H9 (cell line): ENCODE measurements at regions not wholly inside any gene's neighbourhood (a gene's known extent, or its start where the extent isn't known, plus 50 kb on each side); places are given as distances from the start of the nearest gene placed in this dataset.

ENCODE experiments used
- DNase-seq: peaks from one replicate; pipeline ENCODE4 v3.0.0-alpha.2; 2017
- H2AFZ ChIP-seq: one replicate; pipeline ENCODE4 v1.6.1; 2013; ENCODE audit warnings: mild to moderate bottlenecking, low read length, control low read depth, moderate library complexity
- H2AK5ac ChIP-seq: 2 replicates; pipeline ENCODE4 v1.6.1; 2013; ENCODE audit warnings: low read length, control low read depth, mixed read lengths; ENCODE audit not compliant: insufficient read length
- H2BK120ac ChIP-seq: one replicate; pipeline ENCODE4 v1.6.1; 2013; ENCODE audit warnings: low read depth, mild to moderate bottlenecking, low read length, control low read depth, inconsistent platforms; ENCODE audit not compliant: poor library complexity, severe bottlenecking
- H2BK12ac ChIP-seq: 2 replicates; pipeline ENCODE4 v1.6.1; 2013; ENCODE audit warnings: low read length, control low read depth, mixed read lengths, low read depth; ENCODE audit not compliant: insufficient read length
- H2BK15ac ChIP-seq: 2 replicates; pipeline ENCODE4 v1.6.1; 2013; ENCODE audit warnings: low read depth, low read length, control low read depth
- H2BK20ac ChIP-seq: one replicate; pipeline ENCODE4 v1.6.1; 2013; ENCODE audit warnings: low read depth, mild to moderate bottlenecking, low read length, control low read depth, inconsistent platforms; ENCODE audit not compliant: poor library complexity, severe bottlenecking
- H2BK5ac ChIP-seq: 2 replicates; pipeline ENCODE4 v1.6.1; 2013; ENCODE audit warnings: low read length, control low read depth, mixed read lengths; ENCODE audit not compliant: insufficient read length
- H3K14ac ChIP-seq: 2 replicates; pipeline ENCODE4 v1.6.1; 2013; ENCODE audit warnings: low read length, control low read depth; ENCODE audit not compliant: insufficient read depth
- H3K18ac ChIP-seq: 2 replicates; pipeline ENCODE4 v1.6.1; 2013; ENCODE audit warnings: low read depth, mild to moderate bottlenecking, mixed read lengths, low read length, control low read depth; ENCODE audit not compliant: insufficient read length
- H3K23ac ChIP-seq: 2 replicates; pipeline ENCODE4 v1.6.1; 2013; ENCODE audit warnings: low read length, control low read depth, mixed read lengths, low read depth; ENCODE audit not compliant: insufficient read length
- H3K23me2 ChIP-seq: 2 replicates; pipeline ENCODE4 v1.6.1; 2013; ENCODE audit warnings: low read depth, mild to moderate bottlenecking, mixed read lengths, low read length, control low read depth; ENCODE audit not compliant: insufficient read length, poor library complexity, severe bottlenecking
- H3K27ac ChIP-seq: 2 replicates; pipeline ENCODE4 v1.5.1; 2013; ENCODE audit warnings: low read length, control low read depth, mixed read lengths, low read depth; ENCODE audit not compliant: insufficient read length
- H3K27me3 ChIP-seq: 2 replicates; pipeline ENCODE4 v1.6.1; 2013; ENCODE audit warnings: low read length, control low read depth, inconsistent platforms; ENCODE audit not compliant: insufficient read depth
- H3K4ac ChIP-seq: 2 replicates; pipeline ENCODE4 v1.6.1; 2013; ENCODE audit warnings: low read depth, mild to moderate bottlenecking, control low read depth, inconsistent platforms, low read length, moderate library complexity
- H3K4me1 ChIP-seq: 2 replicates; pipeline ENCODE4 v1.6.1; 2013; ENCODE audit warnings: low read length, control low read depth, inconsistent platforms; ENCODE audit not compliant: insufficient read depth
- H3K4me2 ChIP-seq: 2 replicates; pipeline ENCODE4 v1.6.1; 2013; ENCODE audit warnings: low read length, control low read depth, mixed read lengths; ENCODE audit not compliant: insufficient read length, insufficient read depth
- H3K56ac ChIP-seq: 2 replicates; pipeline ENCODE4 v1.6.1; 2013; ENCODE audit warnings: low read depth, mild to moderate bottlenecking, mixed read lengths, low read length, control low read depth; ENCODE audit not compliant: insufficient read length
- H3K79me1 ChIP-seq: 2 replicates; pipeline ENCODE4 v1.6.1; 2013; ENCODE audit warnings: low read depth, mild to moderate bottlenecking, moderate library complexity, low read length, control low read depth, inconsistent platforms; ENCODE audit not compliant: insufficient read depth, poor library complexity, severe bottlenecking
- H3K79me2 ChIP-seq: 2 replicates; pipeline ENCODE4 v1.6.1; 2013; ENCODE audit warnings: low read length, control low read depth, inconsistent platforms; ENCODE audit not compliant: insufficient read depth
- H3K9ac ChIP-seq: 2 replicates; pipeline ENCODE4 v1.6.1; 2013; ENCODE audit warnings: low read length, control low read depth, mixed read lengths; ENCODE audit not compliant: insufficient read length; ENCODE audit errors: extremely low read depth
- H3K9me3 ChIP-seq: one replicate; pipeline ENCODE4 v1.6.1; 2013; ENCODE audit warnings: low read depth, low read length, inconsistent platforms; ENCODE audit not compliant: control insufficient read depth
- H3T11ph ChIP-seq: one replicate; pipeline ENCODE4 v1.6.1; 2013; ENCODE audit warnings: mild to moderate bottlenecking, low read length, control low read depth, inconsistent platforms
- H4K20me1 ChIP-seq: one replicate; pipeline ENCODE4 v1.6.1; 2013; ENCODE audit not compliant: control insufficient read depth, insufficient read length, insufficient read depth
- H4K5ac ChIP-seq: 2 replicates; pipeline ENCODE4 v1.6.1; 2013; ENCODE audit warnings: low read depth, mild to moderate bottlenecking, mixed read lengths, low read length, control low read depth; ENCODE audit not compliant: insufficient read length
- H4K8ac ChIP-seq: replicated peaks from 2 replicates; pipeline ENCODE4 v1.6.1; 2013; ENCODE audit warnings: low read length, control low read depth, mixed read lengths, low read depth; ENCODE audit not compliant: insufficient read length
- H4K91ac ChIP-seq: 2 replicates; pipeline ENCODE4 v1.6.1; 2013; ENCODE audit warnings: low read depth, mild to moderate bottlenecking, moderate library complexity, mixed read lengths, low read length, control low read depth; ENCODE audit not compliant: insufficient read length
- H3K27ac Mint-ChIP-seq, 3 experiments: 2 replicates in 2 of 3; 3 replicates in 1 of 3; pipeline ENCODE4 v1.8.0; 2020 to 2021; ENCODE audit warnings: mixed read lengths in 3 of 3, mild to moderate bottlenecking in 1 of 3, moderate library complexity in 1 of 3
- H3K27me3 Mint-ChIP-seq: 2 replicates; pipeline ENCODE4 v1.8.0; 2021; ENCODE audit warnings: low read depth, mild to moderate bottlenecking, moderate library complexity, mixed read lengths
- H3K36me3 Mint-ChIP-seq, 3 experiments: 2 replicates in 2 of 3; 3 replicates in 1 of 3; pipeline ENCODE4 v1.8.0; 2020 to 2021; ENCODE audit warnings: low read depth in 3 of 3, mixed read lengths in 3 of 3; ENCODE audit not compliant: insufficient read depth in 1 of 3
- H3K4me1 Mint-ChIP-seq, 2 experiments: 2 replicates each; pipeline ENCODE4 v1.8.0; 2020; ENCODE audit warnings: mixed read lengths in 2 of 2
- H3K4me3 Mint-ChIP-seq, 2 experiments: 2 replicates in 1 of 2; 3 replicates in 1 of 2; pipeline ENCODE4 v1.8.0; 2020 to 2021; ENCODE audit warnings: mild to moderate bottlenecking in 2 of 2, mixed read lengths in 2 of 2, moderate library complexity in 1 of 2
- H3K9me3 Mint-ChIP-seq, 2 experiments: 2 replicates in 1 of 2; 3 replicates in 1 of 2; pipeline ENCODE4 v1.8.0; 2020; ENCODE audit warnings: mild to moderate bottlenecking in 2 of 2, mixed read lengths in 2 of 2, moderate library complexity in 1 of 2
- CTCF ChIP-seq: fragments of 200-600 bp; sonication (generic); conservative IDR thresholded peaks from 3 replicates; pipeline ENCODE4 v1.8.0; 2021; ENCODE audit warnings: antibody characterized with exemption, mild to moderate bottlenecking
- WGBS: extraction: QIAGEN DNeasy Blood & Tissue Kit; methylation state at CpG from one replicate; pipeline ENCODE4 v1.1.7; 2013; ENCODE audit warnings: missing lambda C conversion rate, low lambda C conversion rate, mixed read lengths; ENCODE audit not compliant: insufficient read length; ENCODE audit errors: extremely low coverage; 5-methylcytosine and 5-hydroxymethylcytosine counted together

DNA sequence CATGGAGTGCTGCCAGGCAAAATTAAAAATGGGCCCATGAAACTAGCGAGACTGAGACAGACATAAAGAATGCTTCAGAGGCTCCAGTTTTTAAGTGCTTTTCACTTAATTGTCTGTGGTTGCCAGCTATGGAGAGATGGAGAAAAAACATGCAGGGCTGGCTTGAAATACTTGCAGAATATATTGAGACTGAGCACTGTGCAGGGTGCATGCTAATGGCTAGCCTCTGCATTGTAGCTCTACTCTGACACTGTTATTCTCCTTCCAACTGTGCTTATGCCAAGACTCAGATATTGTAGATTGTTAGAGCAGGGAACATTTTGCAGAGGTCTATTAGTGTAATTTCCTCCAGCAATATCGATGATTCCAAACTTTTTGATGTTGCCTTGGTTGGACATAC lies 735.0 kb downstream of the PDCD6IP start:
- H3K56ac ChIP-seq: no peak overlapping the region
- Mint-ChIP-seq H3K4me3 (no peak overlapping the region), H3K27me3 (no peaks in the 10 kb centered on the region), H3K36me3 (peaks cover 0 to 4% (median 0%) of the 10 kb centered on the region in 3 experiments; a peak in 2 of 7 replicates), H3K27ac (no peak overlapping the region), H3K4me1 (no peaks in the 10 kb centered on the region), H3K9me3 (no peaks in the 10 kb centered on the region; a peak in 1 of 5 replicates)
- no peak overlapping the region for H2BK15ac ChIP-seq
- no peaks in the 10 kb centered on the region for H3K23me2 ChIP-seq
- WGBS: no CpG with 5 or more reads among the region's 2 CpGs
- H2AFZ ChIP-seq: no peak overlapping the region
- H3K27me3 ChIP-seq: no peaks in the 10 kb centered on the region
- H3K4me1 ChIP-seq: no peaks in the 10 kb centered on the region
- H2BK12ac ChIP-seq: no peak overlapping the region
- H3K9me3 ChIP-seq: no peaks in the 10 kb centered on the region
- no peak overlapping the region for H3K4ac ChIP-seq
- H2BK5ac ChIP-seq: no peak overlapping the region
- H2BK20ac ChIP-seq: no peak overlapping the region
- no peak overlapping the region for H4K5ac ChIP-seq
- no peak overlapping the region for H2BK120ac ChIP-seq
- no peak overlapping the region for H2AK5ac ChIP-seq
- no peak overlapping the region for H4K91ac ChIP-seq
- no peak overlapping the region for H3K9ac ChIP-seq
- DNase-seq: no peak
- no peak overlapping the region for H3K23ac ChIP-seq
- no peak overlapping the region for H3K18ac ChIP-seq
- H3K79me2 ChIP-seq: no peaks in the 10 kb centered on the region
- no peak for TF ChIP-seq CTCF
- H4K8ac ChIP-seq: no peak overlapping the region
- no peak overlapping the region for H3K14ac ChIP-seq
- no peak overlapping the region for H3K4me2 ChIP-seq
- H4K20me1 ChIP-seq: no peaks in the 10 kb centered on the region
- H3K27ac ChIP-seq: no peak overlapping the region
- H3T11ph ChIP-seq: no peak overlapping the region
- no peaks in the 10 kb centered on the region for H3K79me1 ChIP-seq
